GM19239 (cell line): ENCODE measurements at regions not wholly inside any gene's neighbourhood (a gene's known extent, or its start where the extent isn't known, plus 50 kb on each side); places are given as distances from the start of the nearest gene placed in this dataset.

Experiments used
- DNase-seq: peaks from one replicate; pipeline ENCODE4 v3.0.0; 2011; ENCODE audit warnings: low spot score; ENCODE audit not compliant: insufficient read length
- FAIRE-seq: peaks from 2 replicates; lab custom pipeline; 2011; peaks lifted over from hg19 to GRCh38; lab: Jason Lieb, UNC

GRCh38 chr20:60395991-60396390 is 437.8 kb downstream of the CDH26 start:
- no peak for DNase-seq

GRCh38 chr20:60400567-60400966 is 442.3 kb downstream of the CDH26 start:
- no peak for DNase-seq
- no peak for FAIRE-seq

More at GRCh38 chr20:60395991-60396390, 437.8 kb downstream of the CDH26 start:
- no peak for FAIRE-seq

- DNase-seq (no peak), FAIRE-seq (no peak)
Measured at GRCh38 chr20:60402189-60403058, 444.2 kb downstream of the CDH26 start.

- DNase-seq (no peak), FAIRE-seq (no peak)
Measured at GRCh38 chr20:60403105-60403741, 445.0 kb downstream of the CDH26 start.

GRCh38 chr20:60407011-60407771 is 449.0 kb downstream of the CDH26 start:
- FAIRE-seq (no peak), DNase-seq (no peak)

- DNase-seq (no peak), FAIRE-seq (no peak)
Measured at GRCh38 chr20:60407938-60408337, 449.7 kb downstream of the CDH26 start.

- no peak for FAIRE-seq
- DNase-seq = no peak
Measured at GRCh38 chr20:60408435-60408834, 450.2 kb downstream of the CDH26 start.

GRCh38 chr20:60410618-60411264 is 452.5 kb downstream of the CDH26 start:
- FAIRE-seq = no peak

GRCh38 chr20:60411813-60412212 is 453.6 kb downstream of the CDH26 start:
- no peak for DNase-seq

More at GRCh38 chr20:60410618-60411264, 452.5 kb downstream of the CDH26 start:
- no peak for DNase-seq

GRCh38 chr20:60420676-60421229 is 462.5 kb downstream of the CDH26 start:
- FAIRE-seq (no peak), DNase-seq (no peak)

More at GRCh38 chr20:60411813-60412212, 453.6 kb downstream of the CDH26 start:
- no peak for FAIRE-seq

GRCh38 chr20:60422848-60423247 is 464.6 kb downstream of the CDH26 start:
- DNase-seq (no peak), FAIRE-seq (no peak)

GRCh38 chr20:60424267-60424902 is 466.2 kb downstream of the CDH26 start:
- no peak for DNase-seq
- no peak for FAIRE-seq

GRCh38 chr20:60427516-60427915 is 469.3 kb downstream of the CDH26 start:
- DNase-seq (no peak), FAIRE-seq (no peak)

GRCh38 chr20:60428651-60429050 is 470.4 kb downstream of the CDH26 start:
- no peak for DNase-seq
- no peak for FAIRE-seq

GRCh38 chr20:60430516-60431001 is 472.3 kb downstream of the CDH26 start:
- DNase-seq = no peak
- FAIRE-seq = no peak

- no peak for DNase-seq
- no peak for FAIRE-seq
Measured at GRCh38 chr20:60431349-60431748, 473.1 kb downstream of the CDH26 start.

GRCh38 chr20:60437418-60437817 is 479.2 kb downstream of the CDH26 start:
- no peak for DNase-seq
- no peak for FAIRE-seq

- DNase-seq (no peak), FAIRE-seq (no peak)
Measured at GRCh38 chr20:60446267-60447111, 488.3 kb downstream of the CDH26 start.
